SK-N-MC (cell line): ENCODE measurements at regions not wholly inside any gene's neighbourhood (a gene's known extent, or its start where the extent isn't known, plus 50 kb on each side); places are given as distances from the start of the nearest gene placed in this dataset.

ENCODE experiments used
- EZH2 ChIP-seq: fragments of 200-600 bp; sonication (generic); IDR thresholded peaks from one replicate; pipeline ENCODE4 v1.6.1; 2017; ENCODE audit warnings: antibody characterized with exemption
- FOXP2 ChIP-seq: optimal IDR thresholded peaks from 2 replicates; pipeline ENCODE3; 2011; ENCODE audit warnings: mild to moderate bottlenecking, moderate library complexity; ENCODE audit not compliant: insufficient read depth; ENCODE audit errors: extremely low read length, control extremely low read depth

DNA sequence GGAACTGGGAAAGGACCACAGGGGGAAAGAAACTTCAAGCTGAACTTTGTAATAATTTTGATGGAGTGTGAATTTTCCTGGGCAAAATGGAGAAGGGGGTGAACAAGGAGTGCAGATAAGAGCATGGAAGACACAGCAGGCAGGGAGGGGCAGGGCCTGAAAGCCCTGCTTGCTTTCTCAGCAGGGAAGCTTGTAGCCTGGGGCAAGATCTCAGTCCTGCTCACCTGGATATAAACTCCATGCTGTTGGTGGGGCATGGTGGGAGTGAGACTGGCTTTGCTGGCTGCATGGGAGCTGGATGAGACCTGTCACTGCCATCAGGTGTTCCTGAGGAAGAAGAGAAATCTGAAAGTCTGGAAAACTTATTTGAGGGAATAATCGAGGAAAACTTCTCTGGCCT is 58.7 kb upstream of the RC3H1 start:
- TF ChIP-seq FOXP2 (no peak), EZH2 (no peak)
